Keratinocyte (primary cell): ENCODE measurements at regions not wholly inside any gene's neighbourhood (a gene's known extent, or its start where the extent isn't known, plus 50 kb on each side); places are given as distances from the start of the nearest gene placed in this dataset.

Source experiments
- CTCF ChIP-seq, 3 experiments: IDR thresholded peaks in 1 of 3; conservative IDR thresholded peaks in 1 of 3; optimal IDR thresholded peaks in 1 of 3; 2 replicates in 2 of 3; 3 replicates in 1 of 3; pipeline versions ENCODE3 to v1.5.1; 2011; ENCODE audit warnings: low read length in 3 of 3, mild to moderate bottlenecking in 3 of 3, moderate library complexity in 2 of 3, control low read depth in 1 of 3, inconsistent platforms in 1 of 3; ENCODE audit not compliant: insufficient read depth in 2 of 3; ENCODE audit errors: extremely low read depth in 1 of 3
- EZH2 ChIP-seq: IDR thresholded peaks from one replicate; pipeline ENCODE4 v1.6.1; 2012; ENCODE audit warnings: inconsistent platforms, mild to moderate bottlenecking, low read length, moderate library complexity

GRCh38 chr16:65757064-65757463 is 609.4 kb upstream of the CDH5 start:
- TF ChIP-seq CTCF (optimal IDR thresholded peaks at IDR 0.05 in 1 of 3, IDR thresholded peaks at IDR 0.05 in 1 of 3, conservative IDR thresholded peaks at IDR 0.05 in 1 of 3; ENCODE audit: extremely low read depth in 1 of 3, insufficient read depth in 2 of 3, low read length in 3 of 3) (no peak), EZH2 (no peak)
